ENCODE measurements at regions not wholly inside any gene's neighbourhood (a gene's known extent, or its start where the extent isn't known, plus 50 kb on each side); places are given as distances from the start of the nearest gene placed in this dataset.

- ChIA-PET POLR2A (no interaction called here), RAD21 (ENCODE audit: low non-redundant PET in 1 of 2, low total read pairs in 2 of 2, uncharacterized antibody in 2 of 2, unreplicated experiment in 2 of 2) (no interaction called here), CTCF (no interaction called here)
- H3K4me1 ChIP-seq (ENCODE audit: control insufficient read depth in 1 of 2, insufficient read depth in 2 of 2, low read length in 2 of 2) = peaks cover 0 to 17% of the 10 kb centered on the region in 2 experiments; a peak in 2 of 4 replicates
- no peak overlapping the region for H3K4me3 ChIP-seq (replicated peaks in 1 of 2; ENCODE audit: low read depth in 1 of 2, low read length in 2 of 2)
- H3K9me2 ChIP-seq (ENCODE audit: insufficient read depth) = no peaks in the 10 kb centered on the region
- H3K36me3 ChIP-seq (ENCODE audit: control insufficient read depth in 1 of 2, insufficient read depth in 2 of 2, low read length in 2 of 2) = no peaks in the 10 kb centered on the region
- no peak overlapping the region for H2AFZ ChIP-seq (ENCODE audit: low read depth, low read length, poor library complexity, severe bottlenecking)
- no peaks in the 10 kb centered on the region for H3K27me3 ChIP-seq (ENCODE audit: insufficient read depth, low read length)
- H3K79me2 ChIP-seq (ENCODE audit: insufficient read depth, low read length) = no peaks in the 10 kb centered on the region
- BruUV-seq (replicated peaks) = no TSS peak
- no peaks in the 10 kb centered on the region for H3K9me3 ChIP-seq (ENCODE audit: control insufficient read depth in 1 of 2, insufficient read depth in 1 of 2, low read depth in 1 of 2, low read length in 2 of 2)
- TF ChIP-seq SIN3A (IDR thresholded peaks at IDR 0.05; ENCODE audit: low read depth) (no peak), EZH2 (IDR thresholded peaks at IDR 0.05) (no peak), POLR2A (IDR thresholded peaks at IDR 0.05; ENCODE audit: borderline replicate concordance, extremely low read depth, insufficient read depth, insufficient read length) (no peak), CEBPB (IDR thresholded peaks at IDR 0.05; ENCODE audit: low read depth) (no peak), SRF (IDR thresholded peaks at IDR 0.05; ENCODE audit: low read depth) (no peak)
- intact Hi-C loops (cut with micrococcal nuclease) = no loop called here
- ATAC-seq (no peak), DNase-seq (ENCODE audit: low read depth, low spot score) (no peak)
- H4K20me1 ChIP-seq (ENCODE audit: insufficient read depth) = no peaks in the 10 kb centered on the region
- no peak overlapping the region for H3K4me2 ChIP-seq (ENCODE audit: low read length)
- H3K9ac ChIP-seq (ENCODE audit: low read length) = no peak overlapping the region
- H3K27ac ChIP-seq (ENCODE audit: low read depth, low read length) = no peak overlapping the region
These were observed 123.8 kb downstream of the RFPL4B start for GRCh38 chr6:112470950-112471349.

- Histone ChIP-seq H3K36me3 (ENCODE audit: control insufficient read depth in 1 of 2, insufficient read depth in 2 of 2, low read length in 2 of 2) (no peaks in the 10 kb centered on the region), H4K20me1 (ENCODE audit: insufficient read depth) (no peaks in the 10 kb centered on the region), H3K4me1 (ENCODE audit: control insufficient read depth in 1 of 2, insufficient read depth in 2 of 2, low read length in 2 of 2) (no peaks in the 10 kb centered on the region), H3K9me2 (ENCODE audit: insufficient read depth) (no peaks in the 10 kb centered on the region), H2AFZ (ENCODE audit: low read depth, low read length, poor library complexity, severe bottlenecking) (no peak overlapping the region), H3K4me2 (ENCODE audit: low read length) (no peak overlapping the region), H3K79me2 (ENCODE audit: insufficient read depth, low read length) (no peaks in the 10 kb centered on the region), H3K9me3 (ENCODE audit: control insufficient read depth in 1 of 2, insufficient read depth in 1 of 2, low read depth in 1 of 2, low read length in 2 of 2) (no peaks in the 10 kb centered on the region), H3K9ac (ENCODE audit: low read length) (no peak overlapping the region), H3K27ac (ENCODE audit: low read depth, low read length) (no peak overlapping the region), H3K27me3 (ENCODE audit: insufficient read depth, low read length) (no peaks in the 10 kb centered on the region), H3K4me3 (replicated peaks in 1 of 2; ENCODE audit: low read depth in 1 of 2, low read length in 2 of 2) (no peak overlapping the region)
- BruUV-seq (replicated peaks) = no TSS peak
- ChIA-PET RAD21 (ENCODE audit: low non-redundant PET in 1 of 2, low total read pairs in 2 of 2, uncharacterized antibody in 2 of 2, unreplicated experiment in 2 of 2) (no interaction called here), POLR2A (no interaction called here), CTCF (no interaction called here)
- no peak for TF ChIP-seq FOSL1 (IDR thresholded peaks at IDR 0.05; ENCODE audit: low read depth)
- TF ChIP-seq SP1 (IDR thresholded peaks at IDR 0.05; ENCODE audit: low read depth) = no peak
- no peak for TF ChIP-seq POLR2A (IDR thresholded peaks at IDR 0.05; ENCODE audit: borderline replicate concordance, extremely low read depth, insufficient read depth, insufficient read length)
- no peak for TF ChIP-seq EZH2phosphoT487 (IDR thresholded peaks at IDR 0.05; ENCODE audit: borderline replicate concordance)
- TF ChIP-seq SIN3A (IDR thresholded peaks at IDR 0.05; ENCODE audit: low read depth) = no peak
- TF ChIP-seq TCF7L2 (IDR thresholded peaks at IDR 0.05; ENCODE audit: borderline replicate concordance, extremely low read depth, insufficient read depth, insufficient read length) = no peak
- TF ChIP-seq REST (IDR thresholded peaks at IDR 0.05; ENCODE audit: low read depth) = no peak
- TF ChIP-seq ATF3 (IDR thresholded peaks at IDR 0.05) = no peak
- TF ChIP-seq ZFX (IDR thresholded peaks at IDR 0.05) = no peak
- TF ChIP-seq EGR1 (IDR thresholded peaks at IDR 0.05; ENCODE audit: low read depth) = no peak
- no peak for TF ChIP-seq EZH2 (IDR thresholded peaks at IDR 0.05)
- TF ChIP-seq SRF (IDR thresholded peaks at IDR 0.05; ENCODE audit: low read depth) = no peak
- intact Hi-C loops (cut with micrococcal nuclease) = no loop called here
- DNase-seq (ENCODE audit: low read depth, low spot score) = no peak
- no peak for ATAC-seq
These were observed 128.0 kb downstream of the RFPL4B start for GRCh38 chr6:112475083-112475482.
